GM19025 (cell line): ENCODE measurements at regions not wholly inside any gene's neighbourhood (a gene's known extent, or its start where the extent isn't known, plus 50 kb on each side); places are given as distances from the start of the nearest gene placed in this dataset.

Source experiments
- ATAC-seq: cut with Tn5 transposase; IDR thresholded peaks from one replicate; pipeline ENCODE4 v1.9.1; 2021; ENCODE audit warnings: mild to moderate bottlenecking, low read depth, moderate library complexity; ENCODE audit not compliant: unreplicated experiment

GRCh38 chr15:95979286-95979685, 351.2 kb upstream of the NR2F2 start:
- ATAC-seq, result no peak

- ATAC-seq, result no peak
Observed at GRCh38 chr15:95981209-95981608, 349.3 kb upstream of the NR2F2 start.

DNA sequence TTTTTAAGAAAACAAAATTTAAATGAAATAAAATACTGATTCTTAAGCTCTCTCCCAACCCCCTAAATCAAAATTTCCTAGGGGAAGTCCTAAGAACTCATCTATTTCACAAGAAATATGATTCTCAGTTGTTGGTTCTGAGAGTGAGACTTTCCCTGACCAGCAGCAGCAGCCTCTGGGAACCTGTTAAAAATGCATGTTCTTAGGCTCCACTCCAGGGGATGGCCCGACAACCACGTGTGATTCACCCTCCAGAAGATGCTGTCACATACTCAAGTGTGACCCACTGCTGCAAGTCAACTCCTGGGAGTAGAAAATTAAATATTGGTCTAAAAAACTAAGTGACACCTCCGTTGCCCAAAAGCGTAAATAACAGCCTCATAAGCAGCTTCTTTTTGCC, 343.2 kb upstream of the NR2F2 start:
- ATAC-seq, result no peak

DNA sequence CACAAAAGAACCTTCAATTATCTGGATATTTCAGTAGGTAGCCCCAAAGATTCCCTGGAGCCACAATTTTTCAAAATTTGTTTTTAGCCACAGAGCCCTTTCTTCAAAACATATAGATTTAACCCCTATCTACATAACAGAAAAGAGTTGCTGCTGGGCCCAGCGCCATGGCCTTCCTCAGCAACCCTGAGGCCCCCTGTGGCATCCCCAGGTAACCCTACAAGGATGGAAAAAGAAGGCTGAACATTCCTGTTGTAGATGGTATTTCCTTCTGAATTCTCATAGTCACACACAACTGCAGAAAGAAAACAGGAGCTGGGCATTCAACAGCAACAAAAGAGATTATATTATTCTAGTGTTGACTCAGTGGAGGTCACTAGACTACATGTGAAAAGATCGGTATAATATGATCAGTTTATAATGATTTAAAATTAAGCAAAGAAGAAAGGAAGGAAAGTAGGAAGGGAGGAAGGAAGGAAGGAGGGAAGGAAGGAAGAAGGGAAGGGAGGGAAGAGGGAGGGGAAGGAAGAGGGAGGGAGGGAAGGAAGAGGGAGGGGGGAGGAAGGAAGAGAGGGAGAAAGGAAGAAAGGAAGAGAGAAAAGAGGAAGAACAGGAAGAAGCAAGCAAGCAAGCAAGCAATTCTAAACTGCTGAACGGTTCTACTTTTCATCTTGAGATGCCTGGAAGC, 342.5 kb upstream of the NR2F2 start:
- no peak for ATAC-seq

DNA sequence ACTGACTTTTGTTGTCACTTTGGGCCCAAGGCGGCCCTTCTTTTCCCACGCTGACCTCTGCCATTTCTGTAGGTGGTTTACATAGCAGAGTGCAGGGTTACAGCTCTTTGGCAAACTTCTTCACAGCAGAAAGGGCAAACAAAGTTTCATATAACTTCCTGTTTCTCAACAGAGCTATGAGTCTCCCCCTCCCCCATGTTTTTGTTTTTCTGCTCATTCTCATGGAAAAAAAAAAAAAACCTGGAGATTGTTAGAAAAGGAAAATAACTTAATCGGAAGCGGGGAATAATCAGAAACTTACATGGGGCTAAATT, 342.0 kb upstream of the NR2F2 start:
- no peak for ATAC-seq

DNA sequence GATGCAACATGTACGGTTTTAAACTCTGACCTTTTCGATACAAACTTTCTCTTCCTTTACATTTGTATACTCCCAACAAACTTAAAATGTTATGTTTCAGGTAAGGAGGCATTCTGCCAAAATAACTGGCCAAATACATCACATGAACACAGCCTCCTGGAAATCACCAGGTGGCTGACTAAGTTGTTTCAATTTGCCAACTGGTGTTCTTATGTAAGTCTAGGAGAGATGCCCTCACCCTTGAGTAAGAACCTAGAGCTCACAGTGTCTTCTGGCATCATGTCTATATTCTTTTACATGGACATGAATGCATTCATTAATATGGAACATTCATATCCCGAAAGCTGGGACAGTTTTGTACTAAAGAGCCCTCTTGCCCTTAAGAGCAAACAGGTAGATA, 341.1 kb upstream of the NR2F2 start:
- no peak for ATAC-seq

DNA sequence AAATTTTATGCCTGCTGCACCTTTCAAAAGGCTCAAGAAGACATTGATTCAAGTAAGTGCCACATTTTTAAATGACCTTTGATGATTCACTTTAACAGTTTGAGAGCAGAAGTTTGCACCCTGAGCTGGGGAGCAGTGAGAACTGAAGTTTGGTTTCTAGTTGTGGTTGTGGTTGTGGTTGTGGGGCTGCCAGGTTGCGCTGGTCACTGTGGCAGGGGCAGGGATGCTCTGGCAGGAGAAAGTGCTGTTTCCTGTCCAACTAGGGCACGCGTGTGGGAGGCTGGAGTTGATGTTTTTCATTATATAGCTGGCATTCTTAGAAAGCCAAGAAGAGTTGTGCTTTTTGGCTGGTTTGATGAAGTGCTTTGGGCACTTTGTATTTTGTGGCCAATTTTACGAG, 339.7 kb upstream of the NR2F2 start:
- ATAC-seq, result no peak

- no peak for ATAC-seq
Observed at GRCh38 chr15:95994418-95994817, 336.1 kb upstream of the NR2F2 start.

- no peak for ATAC-seq
Observed at GRCh38 chr15:95995375-95996168, 334.9 kb upstream of the NR2F2 start.

GRCh38 chr15:95996494-95996893, 334.0 kb upstream of the NR2F2 start:
- ATAC-seq, result no peak

- no peak for ATAC-seq
Observed at GRCh38 chr15:95998935-95999334, 331.6 kb upstream of the NR2F2 start.

DNA sequence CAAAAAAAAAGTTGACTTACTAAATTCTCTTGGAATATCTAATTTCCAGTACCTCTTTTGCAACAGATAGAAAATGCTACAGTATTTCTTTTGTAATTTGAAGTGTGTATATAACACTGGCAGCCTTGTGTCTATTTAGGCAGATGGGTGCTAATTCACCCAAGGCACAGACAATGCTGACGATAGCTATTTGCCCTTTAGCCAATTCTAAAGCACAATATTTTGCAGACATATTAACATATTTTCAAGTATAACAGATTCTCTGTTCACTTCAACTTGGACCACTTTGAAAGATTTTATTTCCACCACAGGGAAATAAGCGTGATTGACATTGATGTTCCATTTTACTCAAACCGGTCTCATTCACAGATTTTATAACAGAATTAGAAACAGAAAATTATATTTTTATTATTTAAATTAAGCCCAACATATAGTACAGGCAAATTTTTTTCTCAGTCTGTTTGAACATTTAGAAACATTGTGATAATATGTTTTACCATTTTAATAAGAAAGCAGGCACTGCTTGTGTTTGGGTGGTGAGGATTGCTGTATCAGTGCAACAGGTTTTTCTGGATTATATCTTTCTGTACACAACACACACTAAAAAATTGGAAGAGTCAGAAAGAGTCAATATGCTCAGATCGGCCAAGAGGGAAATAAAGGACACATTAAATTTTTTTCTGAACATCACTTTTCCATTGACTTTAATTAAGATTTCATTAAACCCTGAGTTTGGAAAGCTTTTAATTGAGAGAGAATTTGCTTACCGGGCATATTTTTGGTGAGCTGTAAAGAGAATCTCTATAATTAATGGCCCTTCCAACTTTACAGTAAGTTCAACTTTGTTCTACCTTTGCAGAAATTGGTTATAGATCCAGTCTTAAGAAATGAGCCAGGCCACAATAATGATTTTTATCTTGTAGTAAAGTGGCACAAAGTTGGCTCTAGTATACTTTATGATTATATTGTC, 327.3 kb upstream of the NR2F2 start:
- no peak for ATAC-seq

GRCh38 chr15:96005906-96006305, 324.6 kb upstream of the NR2F2 start:
- no peak for ATAC-seq

GRCh38 chr15:96011136-96011535, 319.4 kb upstream of the NR2F2 start:
- no peak for ATAC-seq

GRCh38 chr15:96014939-96015338, 315.6 kb upstream of the NR2F2 start:
- no peak for ATAC-seq

- ATAC-seq, result no peak
Observed at GRCh38 chr15:96019114-96019513, 311.4 kb upstream of the NR2F2 start.

GRCh38 chr15:96020133-96020532, 310.4 kb upstream of the NR2F2 start:
- no peak for ATAC-seq

DNA sequence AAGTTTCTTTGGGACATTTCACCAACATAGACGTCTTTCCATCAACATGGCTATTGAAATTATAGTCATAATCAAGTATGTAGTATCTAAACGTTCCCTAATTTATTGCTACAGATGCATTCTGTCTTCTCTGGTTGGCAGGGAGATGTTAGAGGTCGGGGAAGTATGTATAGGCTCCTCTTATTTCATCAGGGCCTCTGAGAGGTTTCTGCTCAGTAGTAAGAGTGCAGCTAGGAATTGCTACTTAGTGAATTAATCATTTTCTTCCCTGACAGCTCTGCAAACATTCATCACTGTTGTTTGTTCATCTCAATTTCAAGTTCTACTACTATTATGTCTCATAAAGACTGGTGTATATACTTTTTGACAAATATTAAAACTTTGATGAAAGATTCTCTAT, 309.7 kb upstream of the NR2F2 start:
- no peak for ATAC-seq

- no peak for ATAC-seq
Observed at GRCh38 chr15:96023081-96023480, 307.4 kb upstream of the NR2F2 start.

GRCh38 chr15:96027501-96027900, 303.0 kb upstream of the NR2F2 start:
- no peak for ATAC-seq

- ATAC-seq, result no peak
Observed at GRCh38 chr15:96028620-96029019, 301.9 kb upstream of the NR2F2 start.
